ENCODE measurements at regions not wholly inside any gene's neighbourhood (a gene's known extent, or its start where the extent isn't known, plus 50 kb on each side); places are given as distances from the start of the nearest gene placed in this dataset.
"Not testable (repeated sequence)": the region's sequence is repeated elsewhere in the genome, so short reads cannot be mapped to it uniquely, and the experiment has no call there.

DNA sequence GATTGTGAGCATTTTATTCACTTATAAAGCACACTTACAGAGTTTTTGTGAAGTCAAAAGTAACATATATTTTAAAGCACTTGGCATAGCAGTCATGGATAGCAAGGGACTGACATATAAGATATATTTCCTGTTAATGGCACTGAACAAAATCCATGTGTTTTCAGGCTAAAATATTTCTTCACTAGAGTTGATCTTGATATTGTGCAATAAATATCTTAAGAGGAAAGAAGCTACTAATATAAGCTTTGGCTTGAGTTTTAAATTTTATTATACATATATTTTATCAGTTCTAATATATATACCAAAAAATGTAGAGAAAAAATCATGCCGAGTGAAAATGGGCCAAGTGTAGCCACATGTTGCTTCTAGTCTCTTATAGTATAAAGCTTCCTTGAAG is 189.7 kb upstream of the DPP10 start:
- DNase-seq (ENCODE audit: low spot score) (no peak), FAIRE-seq (no peak)

DNA sequence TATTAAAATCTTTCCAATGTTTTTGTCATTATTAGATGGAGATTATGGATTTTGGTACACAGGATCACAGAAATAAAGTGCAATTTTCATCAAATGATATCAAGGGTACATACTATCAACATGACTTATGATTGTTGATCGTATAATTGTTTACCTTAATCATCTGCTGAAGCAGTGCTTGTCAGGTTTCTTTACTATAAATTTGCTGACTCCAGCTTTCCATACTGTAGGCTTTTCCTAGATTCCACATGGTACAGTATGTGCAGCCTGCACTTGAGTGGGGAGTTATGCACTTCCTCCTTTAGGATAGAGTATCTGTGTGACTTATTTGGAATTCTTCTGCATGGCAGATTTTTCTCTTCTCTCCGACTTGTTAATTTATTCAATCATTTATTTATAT is 187.6 kb upstream of the DPP10 start:
- FAIRE-seq (no peak), DNase-seq (ENCODE audit: low spot score) (no peak)

DNA sequence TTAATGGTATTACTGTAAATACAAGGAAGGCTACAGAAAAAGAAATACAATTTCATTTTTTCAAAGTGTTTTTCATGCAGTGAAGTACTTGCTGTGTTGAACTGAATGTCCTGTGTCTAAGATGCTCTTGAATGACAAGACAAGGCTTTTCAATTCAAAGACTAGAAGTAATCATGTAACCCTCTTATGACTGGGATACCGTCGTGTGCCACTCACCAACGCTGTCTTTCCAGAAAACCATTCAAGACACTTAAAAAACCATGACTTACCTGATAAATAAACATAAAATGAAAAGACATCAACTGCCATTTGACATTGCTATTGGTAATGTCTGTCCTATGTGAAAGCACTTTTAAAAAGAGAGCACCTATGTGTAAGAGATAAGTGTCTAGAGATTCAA is 183.1 kb upstream of the DPP10 start:
- FAIRE-seq = no peak
- no peak for DNase-seq (ENCODE audit: low spot score)

DNA sequence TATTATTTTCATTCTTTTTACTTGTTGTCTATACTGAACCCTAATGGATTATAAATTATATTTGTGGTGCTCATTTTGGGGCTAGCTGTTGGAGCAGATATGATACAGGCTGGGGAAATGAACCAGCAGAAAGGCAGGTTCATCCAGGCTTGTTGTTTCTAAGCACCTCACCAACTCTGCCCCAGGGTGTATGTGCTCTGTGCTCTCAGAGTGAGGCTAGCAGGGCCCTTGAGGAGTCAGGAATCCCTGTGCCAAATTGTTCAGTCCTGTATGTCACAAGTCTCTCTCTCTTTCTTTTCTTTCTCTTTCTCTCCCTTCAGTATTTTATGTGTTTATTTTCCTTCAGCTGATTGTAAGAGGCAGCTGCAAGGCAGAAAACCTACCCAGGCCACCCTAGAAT is 181.1 kb upstream of the DPP10 start:
- FAIRE-seq (no peak), DNase-seq (ENCODE audit: low spot score) (no peak)

DNA sequence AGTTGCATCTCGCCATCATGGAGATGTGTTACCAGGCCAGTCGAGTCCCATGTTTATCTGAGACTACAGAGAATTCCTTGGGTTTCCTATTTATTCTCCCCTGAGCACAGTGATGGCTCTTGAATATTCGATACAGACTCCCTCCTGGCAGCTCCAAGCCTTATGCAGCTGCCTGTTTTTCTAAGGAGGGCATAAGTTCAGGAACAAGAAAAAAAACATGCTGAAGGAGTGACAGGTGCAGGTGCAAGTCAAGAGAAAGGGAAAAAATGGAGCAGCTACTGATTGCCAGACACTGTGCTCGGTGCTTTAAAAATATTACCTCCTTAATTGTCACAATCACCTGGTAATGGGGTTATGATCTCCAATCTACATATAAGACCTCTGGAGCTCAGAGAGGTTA is 177.2 kb upstream of the DPP10 start:
- DNase-seq (ENCODE audit: low spot score) (no peak), FAIRE-seq (no peak)

DNA sequence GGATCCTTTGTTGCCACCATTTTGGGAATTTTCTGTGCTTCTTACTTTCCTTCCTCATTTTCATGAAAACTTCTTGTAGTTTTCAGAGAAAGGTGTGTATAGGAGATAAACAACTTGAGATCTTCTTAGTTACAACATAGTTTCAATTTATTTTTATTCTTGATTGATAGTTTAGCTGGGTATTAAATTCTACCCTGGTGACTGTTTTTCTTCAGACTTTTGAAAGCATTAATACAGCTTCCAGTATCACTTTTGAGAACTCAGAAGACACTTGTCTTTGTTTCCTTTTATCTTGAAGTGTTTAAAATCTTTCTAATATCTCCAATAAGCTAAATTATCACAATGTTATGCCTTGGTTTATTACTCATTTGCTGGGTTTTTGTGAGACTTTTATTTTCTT is 167.5 kb upstream of the DPP10 start:
- no peak for DNase-seq (ENCODE audit: low spot score)
- FAIRE-seq = no peak

DNA sequence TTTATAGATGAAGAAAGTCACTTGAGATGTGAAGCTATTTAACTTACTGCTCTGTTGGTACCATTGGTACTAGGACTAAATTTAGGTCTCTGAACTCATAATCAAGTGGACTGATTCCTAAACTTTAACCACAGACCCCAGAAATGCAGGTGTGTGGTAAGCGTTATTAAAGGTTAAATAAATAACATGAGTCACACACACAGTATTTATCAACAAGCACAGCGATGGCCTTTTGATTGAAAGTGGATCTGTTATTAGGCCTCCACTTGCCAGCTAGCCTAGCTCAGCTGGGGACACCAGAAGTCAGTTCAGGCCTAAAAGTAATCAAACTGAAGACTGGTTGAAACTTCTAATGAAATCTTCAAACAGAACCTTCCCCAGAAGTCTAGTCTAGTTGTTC is 161.3 kb upstream of the DPP10 start:
- DNase-seq (ENCODE audit: low spot score) (no peak), FAIRE-seq (no peak)

DNA sequence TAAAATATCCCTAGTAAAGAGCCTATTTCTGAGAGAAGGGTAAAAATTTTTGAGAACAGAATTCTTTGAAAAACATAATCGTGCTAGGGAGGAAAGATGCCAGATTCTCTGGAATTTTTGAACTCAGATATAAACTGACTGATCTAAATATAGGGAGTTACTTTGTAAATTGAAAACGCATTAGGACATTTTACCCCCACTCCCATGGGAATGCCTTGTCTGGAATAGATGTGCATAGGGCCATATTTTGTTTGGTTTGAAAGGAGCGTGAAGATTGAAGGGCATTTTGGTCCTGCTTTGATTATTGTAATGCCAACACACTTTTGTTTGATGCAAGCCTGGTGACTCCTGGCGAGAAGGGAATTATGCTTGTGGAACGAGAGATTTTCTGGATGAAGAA is 158.7 kb upstream of the DPP10 start:
- no peak for FAIRE-seq
- no peak for DNase-seq (ENCODE audit: low spot score)

DNA sequence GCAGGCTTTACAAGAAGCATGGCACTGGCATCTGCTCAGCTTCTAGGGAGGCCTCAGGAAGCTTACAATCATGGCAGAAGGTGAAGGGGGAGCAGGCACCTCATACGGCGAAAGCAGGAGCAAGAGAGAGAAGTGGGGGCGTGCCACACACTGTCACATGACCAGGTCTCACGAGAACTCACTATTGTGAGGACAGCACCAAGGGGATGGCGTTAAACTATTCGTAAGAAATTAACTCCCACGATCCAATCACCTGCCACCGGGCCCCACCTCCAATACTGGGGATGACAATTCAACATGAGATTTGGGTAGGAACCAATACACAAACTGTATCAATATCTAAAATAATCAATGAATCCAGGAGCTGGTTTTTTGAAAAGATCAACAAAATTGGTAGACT is 156.0 kb upstream of the DPP10 start:
- no peak for FAIRE-seq
- no peak for DNase-seq (ENCODE audit: low spot score)

DNA sequence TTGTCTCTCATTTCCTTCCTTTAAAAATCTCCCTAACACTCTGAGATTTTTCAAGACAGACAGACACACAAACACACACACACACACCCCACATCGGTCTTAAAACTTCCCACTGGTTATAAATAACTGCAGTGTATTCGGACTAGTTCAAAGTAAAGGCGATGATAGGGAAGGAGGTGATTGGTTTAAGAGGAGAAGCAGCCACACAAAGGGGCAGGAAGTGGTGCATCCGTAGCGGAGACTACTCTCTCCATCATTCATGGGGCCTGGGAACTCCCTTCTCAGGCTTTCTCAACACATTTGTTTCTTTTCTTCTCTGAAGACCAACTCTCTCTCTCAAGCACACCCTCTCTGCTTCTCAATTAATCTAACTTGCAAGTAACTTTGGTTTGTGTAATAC is 149.1 kb upstream of the DPP10 start:
- DNase-seq (ENCODE audit: low spot score) = no peak
- no peak for FAIRE-seq

DNA sequence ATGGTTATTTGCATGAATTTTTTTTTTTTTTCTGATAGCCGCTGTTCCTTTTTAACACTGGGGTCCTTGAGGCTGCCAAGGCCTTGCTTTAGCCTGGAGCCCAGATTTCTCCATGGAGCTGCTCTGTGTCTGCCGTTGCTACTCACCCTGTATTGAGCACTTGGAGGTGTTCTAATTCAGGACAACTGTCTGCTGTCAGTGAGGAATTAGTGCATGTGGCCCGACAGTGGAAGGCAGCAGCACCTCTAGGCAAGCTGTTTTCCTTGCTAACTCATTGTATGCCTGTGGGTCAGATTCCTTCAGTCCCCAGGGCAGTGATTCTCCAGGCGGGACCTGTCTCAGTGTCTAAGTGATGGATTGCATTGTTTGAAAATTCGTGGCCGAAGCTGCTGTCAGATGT is 147.7 kb upstream of the DPP10 start:
- no peak for FAIRE-seq
- no peak for DNase-seq (ENCODE audit: low spot score)

DNA sequence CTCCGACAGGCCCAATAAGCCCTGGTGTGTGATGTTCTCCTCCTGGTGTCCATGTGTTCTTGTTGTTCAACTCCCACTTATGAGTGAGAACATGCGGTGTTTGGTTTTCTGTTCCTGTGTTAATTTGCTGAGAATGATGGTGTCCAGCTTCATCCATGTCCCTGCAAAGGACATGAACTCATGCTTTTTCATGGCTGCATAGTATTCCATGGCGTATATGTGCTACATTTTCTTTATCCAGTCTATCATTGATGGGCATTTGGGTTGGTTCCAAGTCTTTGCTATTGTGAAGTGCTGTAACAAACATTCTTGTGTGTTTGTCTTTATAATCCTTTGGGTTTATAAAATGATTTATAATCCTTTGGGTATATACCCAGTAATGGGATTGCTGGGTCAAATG is 142.1 kb upstream of the DPP10 start:
- DNase-seq (ENCODE audit: low spot score); FAIRE-seq: not testable (repeated sequence)

DNA sequence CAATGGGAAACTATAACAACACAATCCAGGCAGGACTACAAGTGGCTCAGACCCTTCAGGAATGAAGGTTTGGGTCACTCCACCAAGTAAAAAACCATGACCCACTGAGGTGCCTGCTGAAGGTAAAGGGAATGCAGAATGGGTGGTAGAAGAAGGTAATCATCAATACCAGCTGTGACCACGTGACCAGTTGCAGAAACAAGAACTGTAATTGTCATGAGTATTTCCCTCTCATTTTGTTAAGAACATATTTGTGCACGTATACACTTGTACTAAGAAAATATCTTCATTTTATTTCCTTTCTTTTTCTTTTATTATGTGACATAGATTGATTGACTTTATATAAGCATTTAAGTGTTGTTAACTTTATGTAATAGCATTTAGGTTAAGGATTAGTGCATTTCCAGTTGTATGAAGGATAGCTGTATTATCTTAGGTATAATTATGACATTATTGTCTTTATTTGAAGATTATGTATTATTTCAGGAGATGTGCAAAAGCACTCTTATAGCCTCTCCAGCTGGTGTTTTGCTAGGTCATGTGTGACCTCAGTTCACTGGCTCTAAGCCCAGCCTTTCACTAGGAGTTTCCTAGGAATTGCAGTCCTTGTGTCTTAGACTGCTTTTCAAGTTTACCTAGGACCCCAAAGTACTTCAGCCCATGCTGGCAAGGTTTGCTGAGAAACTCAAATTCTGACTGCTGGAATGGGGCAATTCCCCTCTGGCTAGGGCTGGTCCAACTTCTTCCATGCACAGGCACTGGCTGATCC is 125.7 kb upstream of the DPP10 start:
- FAIRE-seq (no peak), DNase-seq (ENCODE audit: low spot score) (no peak)

DNA sequence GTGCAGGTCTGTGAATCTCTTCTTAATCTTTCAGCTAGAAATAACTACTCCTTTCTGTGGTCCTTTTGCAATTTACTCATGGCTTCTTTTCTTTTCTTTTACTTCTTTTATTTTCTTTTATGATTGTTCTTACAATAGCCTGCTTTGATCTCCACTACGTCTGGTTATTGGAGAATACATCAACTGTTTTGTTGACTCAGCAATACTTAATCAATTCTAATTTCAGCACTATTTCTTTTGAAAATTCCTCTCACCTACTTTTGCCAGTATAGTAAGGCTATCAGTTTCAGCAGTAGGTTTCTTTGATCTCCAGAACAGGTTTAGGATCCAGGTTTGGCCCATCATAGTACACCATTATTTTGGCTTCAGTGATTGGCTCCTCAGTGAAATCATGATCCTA is 111.8 kb upstream of the DPP10 start:
- DNase-seq (ENCODE audit: low spot score) (no peak), FAIRE-seq (no peak)

DNA sequence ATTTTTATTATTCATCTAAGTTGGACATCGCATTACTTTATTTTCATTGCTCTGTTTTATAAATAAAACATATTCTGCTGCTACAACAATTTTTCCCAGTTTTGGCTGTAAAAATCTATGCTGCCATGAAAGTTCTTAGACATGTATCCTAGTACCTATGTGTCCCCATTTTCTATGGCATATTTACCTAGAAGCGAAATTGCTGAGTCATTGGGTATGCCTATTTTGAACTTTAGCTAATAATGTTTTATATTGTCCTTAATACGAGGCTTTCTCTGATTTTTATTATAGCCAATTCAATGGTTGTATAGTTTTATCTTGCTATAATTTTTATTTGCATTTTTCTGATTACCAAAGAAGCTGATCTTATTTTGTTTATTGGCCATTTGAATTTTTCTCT is 110.5 kb upstream of the DPP10 start:
- FAIRE-seq = no peak
- DNase-seq (ENCODE audit: low spot score) = no peak

DNA sequence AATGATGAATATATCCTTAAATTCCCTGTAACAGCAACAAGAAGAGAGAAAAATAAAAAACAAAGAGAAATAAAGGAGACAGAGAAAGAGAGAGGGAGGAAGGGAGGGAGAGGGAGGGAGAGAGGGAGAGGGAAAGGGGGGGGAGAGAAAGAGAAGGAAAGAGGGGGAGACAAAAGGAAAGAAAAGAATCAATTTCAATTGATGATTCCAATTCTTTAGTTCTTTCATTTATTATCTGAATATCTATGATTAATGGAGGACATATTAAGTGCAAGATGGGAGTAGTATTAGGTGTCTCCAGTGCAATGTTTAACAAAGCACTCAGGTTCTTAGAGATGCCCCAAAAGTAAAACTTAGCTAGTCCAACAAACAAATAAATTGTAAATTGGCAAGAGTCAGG is 97.2 kb upstream of the DPP10 start:
- FAIRE-seq (no peak), DNase-seq (ENCODE audit: low spot score) (no peak)

DNA sequence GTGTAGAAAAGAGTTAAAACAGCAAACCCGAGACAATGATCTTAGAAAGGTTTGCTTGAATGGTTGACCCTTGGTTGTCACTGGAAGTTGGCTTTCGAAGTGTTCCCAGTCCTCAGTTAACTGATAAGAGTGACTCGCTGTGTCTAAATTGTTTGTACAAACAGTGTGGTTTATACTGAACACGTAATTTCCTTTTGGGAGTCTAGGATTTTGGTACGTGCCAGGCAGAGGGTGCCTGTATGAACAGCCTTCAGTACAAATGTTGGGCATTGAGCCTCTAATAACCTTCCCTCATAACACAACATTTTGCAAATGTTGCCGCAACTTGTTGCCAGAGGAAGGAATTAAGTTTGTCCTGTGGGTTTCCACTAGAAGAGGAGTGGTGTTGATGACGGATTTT is 95.8 kb upstream of the DPP10 start:
- DNase-seq (ENCODE audit: low spot score) (no peak), FAIRE-seq (no peak)

DNA sequence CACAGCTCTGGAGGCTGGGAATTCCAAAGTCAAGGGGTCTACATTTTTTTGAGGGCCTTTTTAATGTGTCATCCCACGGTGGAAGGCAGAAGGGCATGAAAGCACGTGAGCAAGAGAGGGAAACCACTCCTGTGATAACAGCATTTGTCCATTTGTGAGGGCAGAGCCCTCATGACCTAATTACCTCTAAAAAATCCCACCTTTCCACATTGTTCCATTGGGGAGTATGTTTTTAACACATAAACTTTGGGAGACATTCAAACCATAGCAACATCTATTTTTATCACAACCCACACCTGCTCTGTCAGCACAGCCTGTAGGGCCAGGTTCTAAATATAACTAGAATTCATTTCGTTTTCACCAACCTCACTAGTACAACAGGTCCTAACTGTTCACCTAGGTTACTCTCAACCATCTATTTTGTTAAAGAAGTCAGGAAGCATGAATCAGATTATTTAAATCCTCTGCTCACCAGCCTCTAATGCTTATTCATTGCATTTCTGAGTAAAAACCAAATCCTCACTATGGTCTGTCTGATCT is 92.2 kb upstream of the DPP10 start:
- no peak for DNase-seq (ENCODE audit: low spot score)
- no peak for FAIRE-seq

DNA sequence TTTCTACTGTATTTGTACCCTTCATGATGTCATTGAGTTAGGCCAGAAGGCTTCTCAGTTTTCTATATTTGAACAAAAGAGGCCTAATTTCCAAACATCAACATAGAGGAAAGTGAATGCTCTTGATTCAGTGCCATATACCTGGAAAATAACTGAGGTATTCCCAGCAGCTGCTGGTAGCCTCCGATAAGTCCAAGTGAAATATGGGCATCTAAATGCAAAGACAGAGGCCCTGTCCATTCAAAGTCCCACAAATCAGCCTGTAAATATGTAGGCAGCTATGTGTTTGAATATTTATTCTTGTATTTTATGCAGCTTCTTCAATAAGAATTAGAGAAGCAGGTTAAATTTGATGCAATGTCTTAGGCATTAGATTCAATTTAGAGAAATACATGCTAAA is 89.5 kb upstream of the DPP10 start:
- no peak for FAIRE-seq
- DNase-seq (ENCODE audit: low spot score) = no peak

DNA sequence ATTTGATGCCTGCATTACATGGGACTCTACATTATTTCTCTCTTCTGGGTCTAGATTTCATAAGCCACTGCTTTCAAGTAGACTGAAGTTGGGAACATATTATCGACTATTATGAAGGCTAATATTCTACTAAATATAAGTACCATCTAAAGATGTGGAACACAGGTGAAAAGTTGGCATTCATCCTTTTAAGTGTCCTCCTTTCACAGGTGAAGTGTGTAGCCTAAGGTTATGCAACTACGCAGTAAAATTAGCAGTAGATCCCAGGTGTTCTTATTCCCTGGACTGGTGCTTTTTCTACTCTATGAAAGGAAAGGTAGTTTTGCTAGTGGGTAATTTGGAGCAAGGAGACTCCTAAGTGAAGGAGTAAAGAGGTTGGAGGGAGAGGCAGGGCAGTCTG is 88.2 kb upstream of the DPP10 start:
- FAIRE-seq (no peak), DNase-seq (ENCODE audit: low spot score) (no peak)

DNA sequence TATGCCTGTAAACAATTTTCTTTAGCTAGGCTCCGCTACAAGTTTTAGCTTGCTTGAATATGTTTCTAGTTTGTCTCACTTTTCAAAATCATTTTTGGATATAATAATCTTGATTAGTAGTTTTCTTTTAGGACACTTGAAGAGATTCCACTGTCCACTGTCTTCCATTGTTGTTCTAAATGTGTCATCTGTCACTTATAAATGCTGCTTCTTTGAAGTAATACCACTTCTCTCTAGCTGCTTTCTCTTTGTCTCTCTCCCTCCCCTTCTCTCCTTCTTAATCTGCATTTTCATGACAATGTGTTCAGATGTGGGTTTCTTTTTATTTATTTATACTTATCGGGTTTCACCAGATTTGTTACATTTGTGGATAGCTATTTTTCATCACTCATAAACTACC is 73.7 kb upstream of the DPP10 start:
- no peak for FAIRE-seq
- DNase-seq (ENCODE audit: low spot score) = no peak

DNA sequence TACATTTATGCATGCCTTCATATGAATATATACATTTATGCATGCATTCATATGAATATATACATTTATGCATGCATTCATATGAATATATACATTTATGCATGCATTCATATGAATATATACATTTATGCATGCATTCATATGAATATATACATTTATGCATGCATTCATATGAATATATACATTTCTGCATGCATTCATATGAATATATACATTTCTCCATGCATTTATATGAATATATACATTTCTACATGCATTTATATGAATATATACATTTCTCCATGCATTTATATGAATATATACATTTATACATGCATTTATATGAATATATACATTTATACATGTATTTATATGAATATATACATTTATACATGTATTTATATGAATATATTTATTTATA is 70.7 kb upstream of the DPP10 start:
- not testable (repeated sequence) for FAIRE-seq; DNase-seq (ENCODE audit: low spot score)

DNA sequence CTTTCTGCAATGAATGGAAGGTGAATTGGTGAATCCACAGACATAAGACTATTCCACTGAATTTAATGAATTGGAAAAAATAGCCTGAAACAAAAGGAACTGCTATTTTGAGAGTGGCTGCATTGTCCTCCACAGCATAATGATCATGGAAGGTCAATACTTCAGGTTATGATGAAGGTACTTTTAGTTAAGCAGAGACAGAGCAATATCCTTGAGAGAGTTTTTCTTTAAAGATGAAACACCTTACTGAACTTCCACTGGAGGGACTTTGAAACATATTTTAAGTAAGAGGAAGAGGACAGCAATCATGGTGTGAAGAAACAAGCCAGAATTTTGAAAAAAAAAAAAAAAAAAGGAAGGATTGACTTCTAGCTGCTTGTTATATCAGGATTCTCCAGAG is 68.8 kb upstream of the DPP10 start:
- no peak for FAIRE-seq
- no peak for DNase-seq (ENCODE audit: low spot score)

DNA sequence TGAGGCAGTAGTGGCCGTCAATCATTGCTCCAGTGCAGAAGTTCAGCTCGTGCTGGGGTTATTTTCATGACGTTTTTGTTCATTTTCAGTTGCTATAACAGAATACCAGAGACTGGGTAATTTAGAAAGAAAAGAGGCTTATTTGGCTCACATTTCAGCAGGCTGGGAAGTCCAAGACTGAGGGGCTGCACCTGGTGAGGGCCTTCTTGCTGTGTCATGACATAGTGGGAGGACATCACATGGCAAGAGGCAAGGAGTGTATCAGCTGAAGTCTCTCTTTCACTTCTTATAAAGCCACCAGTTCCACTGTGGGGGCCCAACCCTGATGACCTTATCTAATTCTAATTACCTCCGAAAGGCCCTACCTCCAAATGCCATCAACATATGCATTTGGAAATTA is 58.0 kb upstream of the DPP10 start:
- DNase-seq (ENCODE audit: low spot score) = no peak
- FAIRE-seq = no peak
